Hematopoietic multipotent progenitor cell treated with erythropoietin and hydrocortisone succinate and interleukin-3 and kit ligand, for 8 days (in vitro differentiated cells): ENCODE measurements at regions not wholly inside any gene's neighbourhood (a gene's known extent, or its start where the extent isn't known, plus 50 kb on each side); places are given as distances from the start of the nearest gene placed in this dataset.
"Not testable (repeated sequence)": the region's sequence is repeated elsewhere in the genome, so short reads cannot be mapped to it uniquely, and the experiment has no call there.

Experiments
- DNase-seq: peaks from one replicate; pipeline ENCODE4 v3.0.0-alpha.2; 2015

DNA sequence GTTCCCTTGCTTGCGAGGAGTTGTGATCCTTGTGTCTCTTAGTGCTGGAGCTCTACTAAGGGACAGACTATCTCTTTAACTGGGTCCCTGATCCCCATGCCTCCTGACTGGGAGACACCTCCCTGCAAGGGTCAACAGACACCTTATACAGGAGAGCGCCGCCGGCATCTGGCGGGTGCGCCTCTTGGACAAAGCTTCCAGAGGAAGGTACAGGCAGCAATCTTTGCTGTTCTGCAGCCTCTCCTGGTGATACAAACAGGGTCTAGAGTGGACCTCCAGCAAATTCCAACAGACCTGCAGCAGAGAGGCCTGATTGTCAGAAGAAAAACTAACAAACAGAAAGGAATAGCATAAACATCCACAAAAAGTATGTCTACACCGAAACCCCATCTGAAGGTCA is 115.6 kb upstream of the ITM2A start:
- no peak for DNase-seq

DNA sequence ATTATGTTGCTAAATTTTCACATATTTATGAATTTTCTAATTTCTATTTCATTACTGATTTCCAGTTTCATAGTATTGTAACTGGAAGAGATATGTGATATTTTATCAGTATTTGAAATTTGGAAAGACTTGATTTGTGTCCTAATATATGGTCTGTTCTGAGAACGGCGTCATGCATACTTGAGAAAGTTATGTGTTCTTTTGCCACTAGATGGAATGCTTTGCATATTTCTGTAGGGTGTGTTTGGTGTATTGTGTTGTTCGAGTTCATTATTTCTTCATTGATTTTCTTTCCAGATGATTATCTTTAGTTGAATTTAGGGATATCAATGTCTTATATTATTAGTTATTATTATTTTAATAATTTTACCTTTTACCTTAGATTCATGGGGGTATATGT is 110.6 kb upstream of the ITM2A start:
- DNase-seq, result no peak

DNA sequence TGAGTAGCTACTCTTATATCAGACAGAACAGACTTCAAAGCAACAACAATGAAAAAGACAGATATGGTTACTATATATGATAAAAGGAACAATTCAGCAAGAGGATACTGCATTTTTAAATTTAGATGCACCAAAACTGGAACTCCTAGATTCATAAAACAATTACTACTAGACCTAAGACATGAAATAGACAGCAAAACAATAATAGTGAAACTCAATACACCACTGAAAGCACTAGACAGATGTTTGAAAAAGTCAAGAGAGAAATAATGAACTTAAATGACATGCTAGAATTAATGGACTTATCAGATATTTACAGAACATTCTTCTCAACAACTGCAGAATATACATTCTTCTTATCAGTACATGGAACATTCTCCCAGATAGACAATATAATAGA is 99.5 kb upstream of the ITM2A start:
- DNase-seq, result no peak

DNA sequence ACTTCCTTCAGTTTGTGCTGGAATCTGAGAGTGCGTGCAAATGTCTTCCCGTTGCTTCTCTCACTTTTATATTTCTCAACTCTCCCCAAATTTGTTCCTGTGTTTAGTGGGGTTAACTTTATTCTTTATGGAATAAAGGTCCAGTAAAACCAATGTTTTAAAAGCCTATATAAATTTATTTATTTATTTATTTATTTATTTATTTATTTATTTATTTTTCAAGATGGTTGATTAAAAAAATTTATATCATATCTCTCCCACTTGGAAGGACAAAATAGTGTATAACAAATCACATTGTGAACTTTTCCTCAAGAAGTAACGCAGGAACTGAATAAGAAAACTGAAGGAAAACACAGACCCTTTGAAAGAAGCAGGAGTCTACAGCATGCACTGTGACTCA is 95.3 kb upstream of the ITM2A start:
- DNase-seq, result no peak

DNA sequence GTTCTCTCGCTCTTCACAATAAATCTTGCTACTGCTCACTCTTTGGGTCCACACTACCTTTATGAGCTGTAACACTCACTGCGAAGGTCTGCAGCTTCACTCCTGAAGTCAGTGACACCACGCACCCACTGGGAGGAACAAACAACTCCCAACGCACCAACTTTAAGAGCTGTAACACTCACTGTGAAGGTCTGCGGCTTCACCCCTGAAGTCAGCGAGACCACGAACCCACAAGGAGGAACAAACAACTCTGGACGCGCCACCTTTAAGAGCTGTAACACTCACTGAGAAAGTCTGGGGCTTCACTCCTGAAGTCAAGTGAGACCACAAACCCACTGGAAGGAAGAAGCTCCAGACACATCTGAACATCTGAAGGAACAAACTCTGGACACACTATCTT is 89.5 kb upstream of the ITM2A start:
- DNase-seq, result not testable (repeated sequence)

DNA sequence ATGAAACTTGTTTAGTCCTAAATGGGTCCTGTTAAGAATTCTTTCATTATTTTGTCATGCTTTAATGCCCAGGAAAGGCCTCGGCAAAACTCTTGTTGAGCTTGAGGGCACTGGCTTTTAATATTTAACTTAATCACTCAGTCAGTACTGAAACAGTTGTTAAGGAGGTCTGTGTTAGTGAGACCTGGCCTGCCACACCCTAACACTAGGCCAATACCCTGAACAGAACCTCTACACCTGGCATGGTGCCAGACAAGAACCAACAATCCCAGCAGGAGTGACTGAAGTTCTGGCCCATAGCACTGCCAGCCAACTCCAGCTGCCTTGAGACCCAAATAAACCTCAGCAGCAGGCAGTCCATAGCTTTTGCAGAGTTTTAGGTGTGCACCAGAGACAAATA is 85.7 kb upstream of the ITM2A start:
- DNase-seq, result no peak

DNA sequence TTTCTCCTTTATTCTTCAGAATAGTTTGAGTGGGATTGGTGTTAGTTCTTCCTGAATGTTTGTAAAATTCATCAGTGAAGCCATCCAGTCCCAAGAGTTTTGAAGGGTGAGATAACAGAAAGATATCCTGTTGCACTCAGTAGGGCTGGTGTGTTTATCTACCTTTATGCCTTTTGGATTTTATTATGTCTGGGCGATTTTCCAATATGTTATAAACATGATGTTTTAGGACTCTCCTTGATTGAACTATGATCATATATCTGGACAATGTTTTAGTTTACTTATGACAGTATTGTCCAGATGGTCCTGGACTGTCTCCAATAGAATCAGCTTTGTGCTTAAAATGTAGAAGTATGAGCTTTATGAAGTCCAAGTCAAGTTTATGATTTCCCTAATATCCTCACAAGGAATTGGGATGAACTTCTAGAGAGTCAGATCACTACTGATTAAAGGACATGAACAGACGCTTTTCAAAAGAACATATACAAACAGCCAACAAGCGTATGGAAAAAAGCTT is 77.6 kb upstream of the ITM2A start:
- no peak for DNase-seq

DNA sequence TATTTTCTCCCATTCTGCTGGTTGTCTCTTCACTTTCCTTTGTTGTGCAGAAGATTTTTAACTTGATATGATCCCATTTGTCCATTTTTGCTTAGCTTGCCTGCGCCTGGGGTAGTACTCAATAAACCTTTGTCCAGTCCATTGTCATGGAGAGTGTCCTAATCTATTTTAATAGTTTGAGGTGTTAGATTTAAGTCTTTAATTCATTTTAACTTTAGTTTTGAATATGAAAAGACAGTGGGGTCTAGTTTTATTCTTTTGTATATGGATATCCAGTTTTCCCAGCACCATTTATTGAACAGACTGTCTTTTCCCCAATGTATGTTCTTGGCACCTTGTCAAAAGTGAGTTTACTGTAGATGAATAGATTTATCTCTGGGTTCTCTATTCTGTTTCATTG is 76.0 kb upstream of the ITM2A start:
- DNase-seq, result no peak

DNA sequence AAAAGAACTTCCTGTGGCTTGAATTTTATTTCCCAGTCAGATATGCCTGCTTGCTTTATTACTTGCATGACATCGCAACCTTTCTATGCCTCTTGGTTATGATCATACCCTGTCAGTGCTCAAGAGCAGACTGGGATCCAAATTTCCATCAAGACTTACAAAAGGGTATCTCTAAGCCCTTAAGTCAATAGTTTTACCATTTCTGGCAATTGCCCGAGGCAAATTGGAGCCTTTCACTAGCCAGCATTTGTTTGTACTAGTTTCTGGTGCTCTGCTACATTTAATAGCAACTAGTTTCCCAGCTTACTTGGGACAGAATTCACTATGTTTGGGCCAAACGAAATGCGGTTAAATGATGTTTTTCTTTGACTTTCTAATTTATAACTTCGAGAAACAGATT is 73.2 kb upstream of the ITM2A start:
- DNase-seq, result no peak
